ENCODE measurements at regions not wholly inside any gene's neighbourhood (a gene's known extent, or its start where the extent isn't known, plus 50 kb on each side); places are given as distances from the start of the nearest gene placed in this dataset.

GRCh38 chr3:113096188-113096892 lies 105.6 kb downstream of the GTPBP8 start:
- no peak for DNase-seq (ENCODE audit: extremely low read depth, insufficient read length)
- H3K4me3 ChIP-seq (replicated peaks; ENCODE audit: low read depth, low read length), result no peak overlapping the region
- H3K36me3 ChIP-seq (ENCODE audit: control insufficient read depth, insufficient read depth, low read length), result no peaks in the 10 kb centered on the region
- no peak for TF ChIP-seq CTCF (IDR thresholded peaks at IDR 0.05; ENCODE audit: insufficient read depth, low read length, poor library complexity, severe bottlenecking)
- H3K27me3 ChIP-seq (replicated peaks; ENCODE audit: control insufficient read depth, insufficient read depth, low read length), result no peaks in the 10 kb centered on the region

GRCh38 chr3:113097960-113098447 lies 107.2 kb downstream of the GTPBP8 start:
- Histone ChIP-seq H3K36me3 (ENCODE audit: control insufficient read depth, insufficient read depth, low read length) (no peaks in the 10 kb centered on the region), H3K27me3 (replicated peaks; ENCODE audit: control insufficient read depth, insufficient read depth, low read length) (no peaks in the 10 kb centered on the region), H3K4me3 (replicated peaks; ENCODE audit: low read depth, low read length) (no peak overlapping the region)
- TF ChIP-seq CTCF (IDR thresholded peaks at IDR 0.05; ENCODE audit: insufficient read depth, low read length, poor library complexity, severe bottlenecking), result no peak
- no peak for DNase-seq (ENCODE audit: extremely low read depth, insufficient read length)

GRCh38 chr3:113100063-113100462 lies 109.3 kb downstream of the GTPBP8 start:
- no peaks in the 10 kb centered on the region for H3K36me3 ChIP-seq (ENCODE audit: control insufficient read depth, insufficient read depth, low read length)
- no peaks in the 10 kb centered on the region for H3K27me3 ChIP-seq (replicated peaks; ENCODE audit: control insufficient read depth, insufficient read depth, low read length)
- TF ChIP-seq CTCF (IDR thresholded peaks at IDR 0.05; ENCODE audit: insufficient read depth, low read length, poor library complexity, severe bottlenecking), result no peak
- H3K4me3 ChIP-seq (replicated peaks; ENCODE audit: low read depth, low read length), result no peak overlapping the region
- DNase-seq (ENCODE audit: extremely low read depth, insufficient read length), result no peak

GRCh38 chr3:113103588-113103987 lies 107.8 kb upstream of the BOC start:
- no peak for TF ChIP-seq CTCF (IDR thresholded peaks at IDR 0.05; ENCODE audit: insufficient read depth, low read length, poor library complexity, severe bottlenecking)
- Histone ChIP-seq H3K4me3 (replicated peaks; ENCODE audit: low read depth, low read length) (no peak overlapping the region), H3K27me3 (replicated peaks; ENCODE audit: control insufficient read depth, insufficient read depth, low read length) (no peaks in the 10 kb centered on the region), H3K36me3 (ENCODE audit: control insufficient read depth, insufficient read depth, low read length) (no peaks in the 10 kb centered on the region)
- no peak for DNase-seq (ENCODE audit: extremely low read depth, insufficient read length)

- DNase-seq (ENCODE audit: extremely low read depth, insufficient read length), result no peak
- TF ChIP-seq CTCF (IDR thresholded peaks at IDR 0.05; ENCODE audit: insufficient read depth, low read length, poor library complexity, severe bottlenecking), result no peak
- H3K36me3 ChIP-seq (ENCODE audit: control insufficient read depth, insufficient read depth, low read length), result no peaks in the 10 kb centered on the region
- no peak overlapping the region for H3K4me3 ChIP-seq (replicated peaks; ENCODE audit: low read depth, low read length)
- H3K27me3 ChIP-seq (replicated peaks; ENCODE audit: control insufficient read depth, insufficient read depth, low read length), result no peaks in the 10 kb centered on the region
Observed at GRCh38 chr3:113104357-113105092, 106.8 kb upstream of the BOC start.
